ENCODE measurements at regions not wholly inside any gene's neighbourhood (a gene's known extent, or its start where the extent isn't known, plus 50 kb on each side); places are given as distances from the start of the nearest gene placed in this dataset.
A peak's percentile ranks its signal among the peaks of the same experiment; 100 is the strongest.

GRCh38 chr11:113553915-113554314, 78.7 kb upstream of the DRD2 start:
- intact Hi-C loops (cut with micrococcal nuclease) = loop anchor here (5.0 kb wide), 1 partner anchor 178 kb away; no protein-coding TSS in a partner anchor
- BruUV-seq (replicated peaks) = no TSS peak
- CTCF ChIA-PET = interaction anchor here (0.6 to 2.1 kb wide), 6 partner anchors 13 to 248 kb away, joined by 3 to 8 read pairs (median 4); no protein-coding TSS in a partner anchor
- no peak for DNase-seq (ENCODE audit: unreplicated experiment)
- Mint-ChIP-seq H3K36me3 (ENCODE audit: insufficient read depth, unreplicated experiment) (peaks cover 6% of the 10 kb centered on the region), H3K4me1 (ENCODE audit: insufficient read depth, unreplicated experiment) (peaks cover 26% of the 10 kb centered on the region), H3K27ac (ENCODE audit: low read depth, unreplicated experiment) (no peak overlapping the region), H3K27me3 (ENCODE audit: insufficient read depth, unreplicated experiment) (no peaks in the 10 kb centered on the region), H3K4me3 (ENCODE audit: unreplicated experiment) (no peak overlapping the region), H3K9me3 (ENCODE audit: unreplicated experiment) (no peaks in the 10 kb centered on the region)
- TF ChIP-seq CTCF (IDR thresholded peaks at IDR 0.05; ENCODE audit: unreplicated experiment) = no peak
- POLR2A ChIA-PET = interaction anchor here (0.7 to 1.6 kb wide), 3 partner anchors 14 to 106 kb away, joined by 3 to 5 read pairs (median 3); no protein-coding TSS in a partner anchor

- no peak for TF ChIP-seq CTCF (IDR thresholded peaks at IDR 0.05; ENCODE audit: unreplicated experiment)
- POLR2A ChIA-PET = interaction anchor here (0.7 to 1.6 kb wide), 3 partner anchors 13 to 105 kb away, joined by 3 to 5 read pairs (median 3); no protein-coding TSS in a partner anchor
- Mint-ChIP-seq H3K9me3 (ENCODE audit: unreplicated experiment) (no peaks in the 10 kb centered on the region), H3K27me3 (ENCODE audit: insufficient read depth, unreplicated experiment) (no peaks in the 10 kb centered on the region), H3K4me1 (ENCODE audit: insufficient read depth, unreplicated experiment) (peaks cover 26% of the 10 kb centered on the region), H3K4me3 (ENCODE audit: unreplicated experiment) (no peak overlapping the region), H3K27ac (ENCODE audit: low read depth, unreplicated experiment) (peak overlapping the region; percentile 5), H3K36me3 (ENCODE audit: insufficient read depth, unreplicated experiment) (peaks cover 6% of the 10 kb centered on the region)
- intact Hi-C loops (cut with micrococcal nuclease) = loop anchor here (5.0 kb wide), 1 partner anchor 179 kb away; no protein-coding TSS in a partner anchor
- no TSS peak for BruUV-seq (replicated peaks)
- peak; percentile 81 for DNase-seq (ENCODE audit: unreplicated experiment)
- CTCF ChIA-PET = interaction anchor here (0.8 to 2.1 kb wide), 4 partner anchors 15 to 177 kb away, joined by 3 to 8 read pairs (median 4); no protein-coding TSS in a partner anchor
Observed at GRCh38 chr11:113553235-113553634, 78.0 kb upstream of the DRD2 start.

- POLR2A ChIA-PET = interaction anchor here (0.7 to 1.6 kb wide), 2 partner anchors 12 to 220 kb away, joined by 3 to 5 read pairs; no protein-coding TSS in a partner anchor
- H3K27ac Mint-ChIP-seq (ENCODE audit: low read depth, unreplicated experiment) = no peak overlapping the region
- DNase-seq (ENCODE audit: unreplicated experiment) = no peak
- no peaks in the 10 kb centered on the region for H3K27me3 Mint-ChIP-seq (ENCODE audit: insufficient read depth, unreplicated experiment)
- H3K4me3 Mint-ChIP-seq (ENCODE audit: unreplicated experiment) = peak overlapping the region; percentile 4
- no peaks in the 10 kb centered on the region for H3K9me3 Mint-ChIP-seq (ENCODE audit: unreplicated experiment)
- H3K4me1 Mint-ChIP-seq (ENCODE audit: insufficient read depth, unreplicated experiment) = peaks cover 31% of the 10 kb centered on the region
- no TSS peak for BruUV-seq (replicated peaks)
- intact Hi-C loops (cut with micrococcal nuclease) = loop anchor here (5.0 kb wide), 1 partner anchor 180 kb away; no protein-coding TSS in a partner anchor
- no peak for TF ChIP-seq CTCF (IDR thresholded peaks at IDR 0.05; ENCODE audit: unreplicated experiment)
- CTCF ChIA-PET = interaction anchor here (0.7 to 2.1 kb wide), 4 partner anchors 18 to 317 kb away, joined by 3 to 8 read pairs (median 6); no protein-coding TSS in a partner anchor
- H3K36me3 Mint-ChIP-seq (ENCODE audit: insufficient read depth, unreplicated experiment) = peaks cover 6% of the 10 kb centered on the region
Observed at GRCh38 chr11:113552271-113552670, 77.1 kb upstream of the DRD2 start.

- H3K4me3 Mint-ChIP-seq (ENCODE audit: unreplicated experiment) = no peak overlapping the region
- no peak for DNase-seq (ENCODE audit: unreplicated experiment)
- ChIA-PET CTCF (interaction anchor here (0.6 to 1.6 kb wide), 2 partner anchors 17 to 179 kb away, joined by 3 to 5 read pairs; no protein-coding TSS in a partner anchor), POLR2A (no interaction called here)
- H3K36me3 Mint-ChIP-seq (ENCODE audit: insufficient read depth, unreplicated experiment) = peaks cover 6% of the 10 kb centered on the region
- no peaks in the 10 kb centered on the region for H3K9me3 Mint-ChIP-seq (ENCODE audit: unreplicated experiment)
- intact Hi-C loops (cut with micrococcal nuclease) = loop anchor here (5.0 kb wide), 1 partner anchor 181 kb away; no protein-coding TSS in a partner anchor
- no peaks in the 10 kb centered on the region for H3K27me3 Mint-ChIP-seq (ENCODE audit: insufficient read depth, unreplicated experiment)
- TF ChIP-seq CTCF (IDR thresholded peaks at IDR 0.05; ENCODE audit: unreplicated experiment) = no peak
- BruUV-seq (replicated peaks) = no TSS peak
- H3K4me1 Mint-ChIP-seq (ENCODE audit: insufficient read depth, unreplicated experiment) = peaks cover 31% of the 10 kb centered on the region
- no peak overlapping the region for H3K27ac Mint-ChIP-seq (ENCODE audit: low read depth, unreplicated experiment)
Observed at GRCh38 chr11:113551645-113552044, 76.4 kb upstream of the DRD2 start.
